HFF-Myc (cell line): ENCODE measurements at regions not wholly inside any gene's neighbourhood (a gene's known extent, or its start where the extent isn't known, plus 50 kb on each side); places are given as distances from the start of the nearest gene placed in this dataset.

Experiments
- DNase-seq: peaks from one replicate; pipeline ENCODE4 v3.0.0-alpha.2; 2011; ENCODE audit warnings: low read depth; ENCODE audit errors: extremely low read depth
- H3K4me3 ChIP-seq: replicated peaks from 2 replicates; pipeline ENCODE4 v1.5.1; 2011; ENCODE audit warnings: low read depth, mild to moderate bottlenecking, control low read depth, low read length
- TF ChIP-seq, protein P1 (sequence below): IDR thresholded peaks from 2 replicates; pipeline ENCODE4 v1.5.1; 2012; ENCODE audit warnings: mild to moderate bottlenecking, low read depth, low read length, control low read depth; ENCODE audit errors: missing control alignments

DNA sequence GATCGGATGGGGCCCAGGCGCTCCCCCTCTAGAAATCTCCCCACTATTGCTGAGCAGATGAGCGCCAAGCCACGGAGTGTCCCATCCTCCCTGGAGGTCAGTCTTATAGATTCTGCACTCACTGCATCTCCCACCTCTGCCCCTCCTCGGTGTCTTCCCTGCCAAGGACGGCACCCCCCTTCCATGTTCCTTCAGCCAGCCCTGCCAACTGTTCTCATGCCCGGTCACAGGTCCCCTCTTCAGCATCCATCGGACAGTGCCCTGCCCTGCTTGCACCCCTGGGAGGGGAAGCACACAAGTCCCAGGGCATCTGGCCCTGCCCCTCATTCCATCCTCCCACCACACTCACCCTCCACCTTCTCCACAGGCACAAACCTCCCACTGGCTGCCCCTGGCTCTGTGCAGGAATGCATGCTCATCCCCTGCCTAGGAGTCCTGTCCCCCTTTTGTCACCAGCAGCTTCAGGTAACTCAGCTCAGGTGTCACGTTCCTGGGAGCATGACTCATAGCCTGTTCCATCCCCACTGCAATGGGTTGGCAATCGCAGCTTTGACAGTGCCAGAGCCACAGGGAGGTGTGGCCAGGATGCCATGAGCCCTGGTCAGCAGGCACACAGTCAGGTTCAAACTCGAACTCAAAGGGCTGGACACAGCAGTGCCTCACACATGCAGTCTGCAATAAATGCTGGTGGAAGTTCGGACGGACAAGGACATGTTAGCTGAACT, 234.7 kb upstream of the TCERG1L start:
- H3K4me3 ChIP-seq = no peak overlapping the region
- TF ChIP-seq, protein P1, sequence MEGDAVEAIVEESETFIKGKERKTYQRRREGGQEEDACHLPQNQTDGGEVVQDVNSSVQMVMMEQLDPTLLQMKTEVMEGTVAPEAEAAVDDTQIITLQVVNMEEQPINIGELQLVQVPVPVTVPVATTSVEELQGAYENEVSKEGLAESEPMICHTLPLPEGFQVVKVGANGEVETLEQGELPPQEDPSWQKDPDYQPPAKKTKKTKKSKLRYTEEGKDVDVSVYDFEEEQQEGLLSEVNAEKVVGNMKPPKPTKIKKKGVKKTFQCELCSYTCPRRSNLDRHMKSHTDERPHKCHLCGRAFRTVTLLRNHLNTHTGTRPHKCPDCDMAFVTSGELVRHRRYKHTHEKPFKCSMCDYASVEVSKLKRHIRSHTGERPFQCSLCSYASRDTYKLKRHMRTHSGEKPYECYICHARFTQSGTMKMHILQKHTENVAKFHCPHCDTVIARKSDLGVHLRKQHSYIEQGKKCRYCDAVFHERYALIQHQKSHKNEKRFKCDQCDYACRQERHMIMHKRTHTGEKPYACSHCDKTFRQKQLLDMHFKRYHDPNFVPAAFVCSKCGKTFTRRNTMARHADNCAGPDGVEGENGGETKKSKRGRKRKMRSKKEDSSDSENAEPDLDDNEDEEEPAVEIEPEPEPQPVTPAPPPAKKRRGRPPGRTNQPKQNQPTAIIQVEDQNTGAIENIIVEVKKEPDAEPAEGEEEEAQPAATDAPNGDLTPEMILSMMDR = no peak
- no peak for DNase-seq

DNA sequence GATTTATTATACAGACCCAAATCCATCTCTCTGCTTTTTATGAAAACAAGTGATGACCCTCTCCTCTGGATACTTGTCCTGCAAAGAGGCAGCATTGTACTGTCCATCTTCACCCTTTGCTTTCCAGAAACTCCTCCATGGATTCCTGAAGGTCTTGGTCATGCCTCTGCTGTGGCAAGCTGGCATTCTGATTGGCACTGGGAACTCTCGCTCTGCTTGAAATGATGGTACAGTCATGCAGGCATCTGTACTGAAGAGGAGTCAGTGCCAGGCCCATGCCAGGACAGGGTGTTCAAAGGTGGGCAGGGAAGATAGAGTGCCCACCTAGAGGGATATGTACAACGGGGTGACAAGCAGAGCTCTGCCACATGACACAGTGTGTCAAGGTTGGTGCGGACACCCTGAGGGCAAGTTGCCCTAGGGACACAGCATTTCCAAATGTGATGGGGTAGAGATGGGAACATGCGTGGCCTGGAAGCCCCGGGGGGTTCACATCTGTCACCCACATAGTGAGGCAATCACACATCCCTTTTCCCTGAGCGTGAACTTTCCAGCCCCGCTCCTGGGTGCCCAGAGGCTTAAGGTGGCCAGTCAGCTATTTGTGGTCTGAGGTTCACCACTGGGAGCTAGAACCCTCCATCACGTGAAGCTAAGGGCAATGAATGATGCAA, 235.7 kb upstream of the TCERG1L start:
- H3K4me3 ChIP-seq = no peak overlapping the region
- DNase-seq = no peak
- TF ChIP-seq, protein P1 = no peak

- no peak overlapping the region for H3K4me3 ChIP-seq
- DNase-seq = no peak
- TF ChIP-seq, protein P1 = no peak
Observed at GRCh38 chr10:131548176-131548575, 236.7 kb upstream of the TCERG1L start.

DNA sequence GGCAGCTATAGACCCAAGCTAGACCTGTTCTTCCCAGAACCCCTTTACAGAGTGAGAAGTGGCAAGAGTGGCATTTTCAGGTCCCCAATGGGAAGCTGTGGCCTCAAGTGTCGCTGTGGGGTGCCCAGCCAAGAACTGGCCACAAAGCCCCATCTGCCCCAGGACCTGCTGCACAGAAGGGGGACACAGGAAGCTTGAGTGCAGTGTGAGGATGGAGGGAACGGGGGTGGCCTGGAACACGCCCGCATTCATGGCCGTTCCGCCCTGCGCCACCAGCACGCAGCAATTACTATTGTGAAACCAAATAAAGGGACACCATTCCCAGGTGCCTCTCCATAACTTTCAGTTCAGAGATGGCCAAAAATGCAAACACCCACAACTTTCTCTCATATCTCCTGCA, 237.6 kb upstream of the TCERG1L start:
- no peak for DNase-seq
- TF ChIP-seq, protein P1 = no peak
- no peak overlapping the region for H3K4me3 ChIP-seq

DNA sequence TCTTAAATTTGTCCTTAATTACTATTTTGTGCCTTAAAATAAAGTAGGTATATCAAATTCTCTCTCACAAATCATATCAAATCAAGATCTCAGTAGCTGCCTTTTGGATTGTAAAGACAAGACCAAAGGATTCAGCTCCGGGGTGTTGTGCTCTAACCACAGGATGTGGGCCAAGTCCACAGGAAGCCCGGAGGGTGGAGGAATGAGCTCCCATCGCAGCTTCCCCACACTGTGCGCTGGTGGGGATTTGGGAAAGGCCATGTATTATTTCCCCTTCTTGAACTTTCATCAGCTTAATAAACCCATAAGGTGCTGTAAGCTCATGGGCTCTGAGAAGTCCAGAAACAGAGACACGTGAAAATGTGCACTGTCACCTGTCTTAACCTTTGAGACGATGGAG, 241.6 kb upstream of the TCERG1L start:
- TF ChIP-seq, protein P1 = no peak
- H3K4me3 ChIP-seq = no peak overlapping the region
- DNase-seq = no peak

GRCh38 chr10:131553581-131553980, 242.1 kb upstream of the TCERG1L start:
- TF ChIP-seq, protein P1 = no peak
- H3K4me3 ChIP-seq = no peak overlapping the region
- DNase-seq = no peak
